ENCODE measurements at regions not wholly inside any gene's neighbourhood (a gene's known extent, or its start where the extent isn't known, plus 50 kb on each side); places are given as distances from the start of the nearest gene placed in this dataset.

- DNase-seq: no peak
- no peak for TF ChIP-seq GATA1 (IDR thresholded peaks at IDR 0.05; ENCODE audit: low read depth, low read length)
- no peak for TF ChIP-seq POLR2A (IDR thresholded peaks at IDR 0.05; ENCODE audit: low read length)
Measured at GRCh38 chr2:118489712-118490299, 357.6 kb downstream of the EN1 start.

DNA sequence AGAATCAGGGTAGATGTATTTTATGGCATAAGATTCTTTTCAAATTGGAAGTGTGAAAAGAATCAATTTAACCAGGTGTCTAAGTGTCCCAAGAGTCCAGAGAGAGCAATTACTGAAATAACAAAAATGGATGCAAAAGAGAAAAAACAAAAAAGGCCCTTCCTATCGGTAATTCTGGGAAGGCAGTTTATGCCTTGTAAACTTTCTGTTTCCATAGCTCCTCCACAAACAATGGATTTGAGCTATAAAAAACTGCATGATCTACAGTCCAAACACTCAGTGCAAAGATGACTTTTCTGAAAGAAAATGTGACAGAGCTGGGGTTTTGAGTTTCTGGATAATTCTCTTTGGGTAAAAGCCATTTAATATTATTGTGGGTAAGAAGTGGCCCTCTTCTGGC, 366.1 kb downstream of the EN1 start:
- no peak for TF ChIP-seq GATA1 (IDR thresholded peaks at IDR 0.05; ENCODE audit: low read depth, low read length)
- no peak for TF ChIP-seq POLR2A (IDR thresholded peaks at IDR 0.05; ENCODE audit: low read length)
- DNase-seq: no peak

DNA sequence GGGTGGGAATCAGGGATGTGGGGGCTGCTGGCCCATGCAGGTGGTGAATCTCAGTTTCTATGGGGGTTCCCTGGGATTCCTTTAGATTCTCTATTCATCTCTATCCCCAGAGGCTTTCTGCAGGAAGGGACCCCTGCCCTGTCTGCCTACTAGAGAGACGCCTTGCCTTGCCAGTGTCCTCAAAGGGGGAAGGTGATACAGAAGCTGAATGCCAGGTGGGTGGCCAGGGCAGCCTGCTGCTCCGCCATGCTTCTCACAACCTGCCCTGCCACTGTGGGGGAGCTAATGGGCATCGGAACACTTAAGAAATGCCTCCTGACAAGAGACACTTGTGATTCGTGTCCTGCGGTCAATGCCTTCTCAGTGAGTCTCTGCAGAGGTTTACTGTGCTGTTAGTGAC, 368.4 kb downstream of the EN1 start:
- DNase-seq: no peak
- TF ChIP-seq POLR2A (IDR thresholded peaks at IDR 0.05; ENCODE audit: low read length) (no peak), GATA1 (IDR thresholded peaks at IDR 0.05; ENCODE audit: low read depth, low read length) (no peak)

DNA sequence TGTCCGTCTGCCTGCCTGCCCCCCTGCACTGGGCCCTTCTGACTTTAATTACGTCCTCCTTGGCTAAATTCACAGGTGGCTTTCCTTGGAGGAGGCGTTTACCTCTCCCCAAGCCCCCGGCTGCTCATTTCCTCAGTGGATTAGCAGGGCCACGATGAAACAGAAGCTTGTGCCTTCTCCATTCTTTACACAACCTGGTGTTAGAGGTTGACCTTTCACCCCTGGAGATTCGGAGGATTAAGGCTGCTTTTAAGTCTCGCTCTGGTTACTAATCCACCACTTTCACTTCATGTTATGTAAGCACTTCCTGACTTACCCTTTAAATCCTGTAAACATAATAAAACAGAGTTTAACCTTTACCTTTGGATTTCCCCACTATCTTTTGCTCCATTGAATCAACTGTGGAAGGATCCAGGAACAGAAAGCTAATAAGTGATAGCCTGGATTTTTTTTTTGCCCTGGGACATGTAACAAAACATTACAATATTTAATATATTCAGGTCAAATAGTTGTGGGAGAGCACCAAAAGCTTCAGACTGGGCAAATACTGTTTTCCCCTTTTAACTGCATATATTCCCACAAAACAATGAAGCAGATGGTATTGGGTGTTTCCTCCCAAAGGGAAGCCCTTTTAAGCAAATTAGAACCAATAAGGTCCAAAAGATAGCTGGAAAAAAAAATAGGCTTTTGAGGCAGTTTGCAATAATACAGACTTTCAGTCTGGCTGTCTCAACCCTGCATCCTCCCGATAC, 370.2 kb downstream of the EN1 start:
- TF ChIP-seq POLR2A (IDR thresholded peaks at IDR 0.05; ENCODE audit: low read length) (no peak), GATA1 (IDR thresholded peaks at IDR 0.05; ENCODE audit: low read depth, low read length) (no peak)
- no peak for DNase-seq

DNA sequence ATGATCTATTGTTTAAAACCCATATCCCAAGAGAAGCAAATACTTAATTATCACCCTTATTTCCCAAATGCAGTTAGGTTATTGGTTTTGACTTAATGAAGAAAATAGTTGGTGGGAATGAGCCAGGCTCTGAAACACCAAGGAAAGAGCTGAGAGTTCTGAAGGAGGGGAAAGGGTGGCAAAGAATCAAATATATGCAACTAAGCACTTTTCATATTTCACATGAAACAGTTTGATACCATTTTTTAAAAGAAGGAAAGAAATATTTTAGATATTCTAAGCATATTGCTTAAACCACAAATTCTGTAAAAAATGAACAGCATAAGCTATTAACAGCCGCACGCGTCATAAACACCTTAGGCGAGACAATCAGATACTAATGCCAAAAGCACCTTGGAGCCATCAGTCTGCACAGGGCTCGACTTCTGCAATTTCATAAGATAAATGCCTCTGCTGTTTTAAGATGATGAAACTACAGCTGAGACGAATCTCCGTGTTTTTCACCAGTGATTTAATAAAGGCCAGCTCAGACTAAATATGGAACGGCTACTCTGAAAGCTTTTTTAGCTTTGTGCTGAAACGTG, 371.7 kb downstream of the EN1 start:
- DNase-seq: no peak
- TF ChIP-seq GATA1 (IDR thresholded peaks at IDR 0.05; ENCODE audit: low read depth, low read length) (no peak), POLR2A (IDR thresholded peaks at IDR 0.05; ENCODE audit: low read length) (no peak)

DNA sequence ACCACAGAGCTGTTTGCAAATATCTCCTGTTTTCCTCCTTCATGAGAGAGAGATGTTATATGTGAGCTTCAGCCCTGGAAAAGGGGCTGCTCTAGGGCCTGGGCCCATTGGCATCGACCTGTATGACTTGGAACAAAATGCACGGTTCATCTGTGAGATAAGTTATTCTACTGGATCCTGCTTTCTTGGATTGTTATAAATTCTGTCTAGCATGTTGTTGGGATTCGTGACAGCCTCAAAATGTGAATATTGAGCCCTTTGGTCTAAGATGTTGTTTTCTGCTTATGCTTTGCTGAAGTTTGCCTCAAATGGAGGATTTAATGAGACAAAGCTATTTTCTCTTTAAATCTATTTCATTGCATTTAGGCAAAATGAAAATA, 372.9 kb downstream of the EN1 start:
- no peak for DNase-seq
- TF ChIP-seq POLR2A (IDR thresholded peaks at IDR 0.05; ENCODE audit: low read length): no peak

DNA sequence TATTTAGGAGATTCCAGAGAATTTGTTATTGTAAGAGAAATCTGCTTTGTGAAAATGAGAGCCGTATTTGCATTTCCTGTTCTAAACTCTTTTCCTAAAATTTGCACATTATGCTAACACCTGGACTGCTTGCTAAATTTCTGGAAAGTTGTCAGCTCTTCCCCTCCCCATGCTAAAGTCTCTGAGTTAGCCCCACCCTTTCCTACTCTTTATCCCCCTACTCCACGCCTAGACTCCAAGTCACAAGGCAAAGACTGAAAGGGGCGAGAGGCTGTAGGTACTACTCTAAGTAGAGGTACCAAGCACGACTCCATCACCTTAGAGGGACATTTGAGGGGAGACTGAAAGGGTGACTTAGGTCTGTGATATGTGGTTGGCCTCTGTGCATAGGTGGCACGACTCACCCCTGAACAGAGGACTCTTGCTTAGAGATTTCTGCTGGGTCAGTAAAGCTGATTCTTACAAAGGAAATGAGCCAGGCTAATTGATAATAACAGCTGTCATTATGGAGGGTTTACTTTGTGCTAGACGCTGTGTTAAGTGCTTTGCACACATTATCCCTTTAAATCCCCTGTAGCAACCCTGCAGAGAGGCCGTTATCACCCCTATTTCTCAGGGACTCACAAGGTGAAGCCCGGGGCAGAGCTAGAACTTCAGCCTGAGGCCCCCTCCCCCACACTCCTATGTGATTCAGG, 373.5 kb downstream of the EN1 start:
- TF ChIP-seq GATA1 (IDR thresholded peaks at IDR 0.05; ENCODE audit: low read depth, low read length) (no peak), POLR2A (IDR thresholded peaks at IDR 0.05; ENCODE audit: low read length) (no peak)
- no peak for DNase-seq

GRCh38 chr2:118473241-118473640, 374.2 kb downstream of the EN1 start:
- TF ChIP-seq POLR2A (IDR thresholded peaks at IDR 0.05; ENCODE audit: low read length): no peak
- no peak for TF ChIP-seq GATA1 (IDR thresholded peaks at IDR 0.05; ENCODE audit: low read depth, low read length)
- DNase-seq: no peak

DNA sequence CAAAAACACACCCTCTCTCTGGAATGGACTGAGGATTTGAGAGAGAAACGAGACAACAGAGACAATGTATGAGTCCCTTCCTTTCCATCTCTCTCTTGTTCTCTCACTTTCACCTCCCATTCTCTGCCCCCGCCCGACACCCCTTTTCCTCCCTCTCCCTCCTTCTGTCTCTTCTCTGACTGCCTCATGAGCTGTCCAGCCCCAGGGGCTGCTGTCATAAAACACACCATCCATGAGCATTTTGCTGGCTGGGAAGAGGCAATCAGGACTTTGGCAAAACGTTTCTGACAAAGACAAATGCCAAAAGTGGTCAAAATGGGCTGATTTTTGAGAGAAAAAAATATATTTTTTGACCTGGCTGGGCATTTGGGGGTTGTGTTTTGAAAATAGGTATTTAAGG, 377.2 kb downstream of the EN1 start:
- TF ChIP-seq GATA1 (IDR thresholded peaks at IDR 0.05; ENCODE audit: low read depth, low read length) (no peak), POLR2A (IDR thresholded peaks at IDR 0.05; ENCODE audit: low read length) (no peak)
- DNase-seq: no peak

- TF ChIP-seq POLR2A (IDR thresholded peaks at IDR 0.05; ENCODE audit: low read length): no peak
- DNase-seq: no peak
Measured at GRCh38 chr2:118469103-118469502, 378.3 kb downstream of the EN1 start.

DNA sequence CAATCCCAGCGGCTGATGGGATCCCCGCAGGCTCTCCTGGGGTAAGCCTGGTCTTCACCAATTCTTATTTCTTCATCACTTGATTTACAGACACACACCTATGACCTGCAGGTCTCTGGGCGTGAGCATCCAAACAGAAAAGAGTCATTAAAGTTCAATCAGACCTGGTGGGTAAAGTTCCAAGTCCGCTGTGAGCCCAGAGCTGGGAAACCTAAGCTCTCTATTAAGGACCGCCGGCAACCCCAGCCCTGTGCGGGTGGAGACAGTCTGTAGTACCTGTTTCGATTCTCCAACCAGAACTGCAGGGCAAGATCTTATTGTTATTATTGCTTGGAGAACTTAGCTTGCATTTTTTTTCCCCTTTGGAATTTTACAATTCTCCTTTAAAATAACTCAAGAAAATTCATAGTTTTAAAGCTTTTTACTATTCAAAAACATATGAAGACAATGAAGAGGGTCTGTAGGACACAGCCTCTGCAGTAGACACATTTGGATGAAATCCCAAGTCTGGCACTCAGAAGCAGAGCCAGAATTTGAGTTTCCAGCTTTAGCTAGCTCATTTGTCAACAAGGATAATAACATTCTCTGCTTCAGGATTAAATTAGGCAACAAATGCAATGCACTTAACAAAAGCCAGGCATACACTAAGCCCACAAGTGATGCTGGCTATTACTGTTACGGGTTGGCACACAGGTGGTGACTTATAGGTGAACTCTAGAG, 376.4 kb downstream of the INSIG2 start:
- TF ChIP-seq GATA1 (IDR thresholded peaks at IDR 0.05; ENCODE audit: low read depth, low read length) (no peak), POLR2A (IDR thresholded peaks at IDR 0.05; ENCODE audit: low read length) (no peak)
- no peak for DNase-seq

DNA sequence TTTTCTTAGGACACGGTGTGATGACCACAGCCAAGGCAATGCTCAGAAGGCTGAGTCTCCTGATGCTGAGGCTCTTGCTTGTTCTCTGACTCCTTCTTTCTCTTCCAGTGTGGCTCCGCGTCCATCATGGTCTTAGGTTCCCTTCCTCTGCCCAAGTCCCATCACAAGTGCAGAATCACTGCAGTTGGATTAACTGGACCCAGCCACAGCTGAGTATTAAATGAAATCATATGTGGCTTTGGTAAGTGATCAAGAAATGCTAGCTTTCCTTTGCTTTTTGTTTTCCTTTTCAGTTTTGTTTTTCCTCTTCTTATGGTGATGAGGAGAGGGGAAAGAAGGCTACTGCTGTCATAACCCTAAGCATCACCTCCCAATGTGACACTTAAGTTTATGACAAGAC, 375.8 kb downstream of the INSIG2 start:
- no peak for TF ChIP-seq POLR2A (IDR thresholded peaks at IDR 0.05; ENCODE audit: low read length)
- TF ChIP-seq GATA1 (IDR thresholded peaks at IDR 0.05; ENCODE audit: low read depth, low read length): no peak
- DNase-seq: no peak

DNA sequence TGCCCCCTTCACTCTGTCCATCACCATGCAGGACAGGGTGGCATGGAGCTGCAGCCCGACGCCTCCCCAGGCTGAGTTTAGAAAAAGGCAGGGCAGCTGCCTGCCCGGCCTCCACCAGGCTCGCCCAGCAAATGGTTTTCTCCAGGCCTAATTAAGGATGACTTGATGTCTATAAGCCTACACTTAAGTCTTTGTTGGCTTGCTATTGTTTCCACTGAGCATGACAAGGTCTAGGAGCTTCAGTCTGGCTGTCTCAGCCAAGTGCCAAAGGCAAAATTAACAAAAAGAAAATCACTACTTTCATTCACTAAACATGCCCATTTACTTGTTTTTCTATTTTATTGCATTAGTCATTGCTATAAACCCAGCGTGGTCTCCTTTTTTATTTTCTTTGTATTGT, 372.2 kb downstream of the INSIG2 start:
- TF ChIP-seq POLR2A (IDR thresholded peaks at IDR 0.05; ENCODE audit: low read length) (no peak), GATA1 (IDR thresholded peaks at IDR 0.05; ENCODE audit: low read depth, low read length) (no peak)
- DNase-seq: no peak

DNA sequence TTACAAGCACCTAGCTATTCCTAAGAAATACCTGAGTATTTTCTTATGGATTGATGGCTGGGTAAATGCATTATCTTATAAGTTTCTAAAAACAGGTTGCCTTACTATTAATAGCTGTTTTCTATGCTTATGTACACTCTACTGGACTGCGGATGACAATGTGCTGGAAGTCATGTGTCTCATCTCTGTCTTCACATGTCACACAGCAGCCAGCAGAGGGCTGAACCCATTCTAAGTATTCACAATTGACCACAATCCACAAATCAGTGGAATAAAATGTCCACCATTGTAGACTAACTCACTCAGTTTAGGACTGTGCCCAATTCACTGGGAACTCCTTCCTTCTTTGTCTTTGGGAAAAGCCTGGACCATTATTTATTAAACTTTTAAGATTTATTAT, 371.2 kb downstream of the INSIG2 start:
- TF ChIP-seq GATA1 (IDR thresholded peaks at IDR 0.05; ENCODE audit: low read depth, low read length): no peak
- no peak for TF ChIP-seq POLR2A (IDR thresholded peaks at IDR 0.05; ENCODE audit: low read length)
- DNase-seq: no peak
